ENCODE measurements at regions not wholly inside any gene's neighbourhood (a gene's known extent, or its start where the extent isn't known, plus 50 kb on each side); places are given as distances from the start of the nearest gene placed in this dataset.

DNA sequence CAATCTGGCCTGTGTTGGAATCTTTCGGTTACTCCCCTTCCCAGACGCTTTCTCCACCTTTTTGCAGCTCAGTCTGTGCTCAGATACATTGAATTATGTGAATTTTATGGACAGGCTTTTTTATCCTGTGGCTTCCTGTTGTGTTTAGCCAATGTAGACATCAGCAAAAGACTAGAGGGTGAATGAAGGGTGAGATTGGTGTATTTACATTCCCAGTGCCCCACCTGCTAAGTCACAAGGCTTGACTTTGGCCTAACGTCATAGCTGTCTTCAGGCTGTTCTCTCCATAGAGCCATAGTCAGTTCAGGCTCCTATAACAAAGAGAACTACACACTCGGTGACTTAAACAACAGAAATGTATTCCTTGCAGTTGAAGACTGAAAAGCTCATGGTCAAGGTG, 97.5 kb upstream of the FSHB start:
- TF ChIP-seq, protein P1, sequence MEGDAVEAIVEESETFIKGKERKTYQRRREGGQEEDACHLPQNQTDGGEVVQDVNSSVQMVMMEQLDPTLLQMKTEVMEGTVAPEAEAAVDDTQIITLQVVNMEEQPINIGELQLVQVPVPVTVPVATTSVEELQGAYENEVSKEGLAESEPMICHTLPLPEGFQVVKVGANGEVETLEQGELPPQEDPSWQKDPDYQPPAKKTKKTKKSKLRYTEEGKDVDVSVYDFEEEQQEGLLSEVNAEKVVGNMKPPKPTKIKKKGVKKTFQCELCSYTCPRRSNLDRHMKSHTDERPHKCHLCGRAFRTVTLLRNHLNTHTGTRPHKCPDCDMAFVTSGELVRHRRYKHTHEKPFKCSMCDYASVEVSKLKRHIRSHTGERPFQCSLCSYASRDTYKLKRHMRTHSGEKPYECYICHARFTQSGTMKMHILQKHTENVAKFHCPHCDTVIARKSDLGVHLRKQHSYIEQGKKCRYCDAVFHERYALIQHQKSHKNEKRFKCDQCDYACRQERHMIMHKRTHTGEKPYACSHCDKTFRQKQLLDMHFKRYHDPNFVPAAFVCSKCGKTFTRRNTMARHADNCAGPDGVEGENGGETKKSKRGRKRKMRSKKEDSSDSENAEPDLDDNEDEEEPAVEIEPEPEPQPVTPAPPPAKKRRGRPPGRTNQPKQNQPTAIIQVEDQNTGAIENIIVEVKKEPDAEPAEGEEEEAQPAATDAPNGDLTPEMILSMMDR (IDR thresholded peaks at IDR 0.05; ENCODE audit: low read length): no peak
- TF ChIP-seq EZH2phosphoT487 (IDR thresholded peaks at IDR 0.05; ENCODE audit: low read length): no peak

All from MM.1S (cell line).